Kidney glomerular epithelial cell (primary cell): ENCODE measurements at regions not wholly inside any gene's neighbourhood (a gene's known extent, or its start where the extent isn't known, plus 50 kb on each side); places are given as distances from the start of the nearest gene placed in this dataset.
"Not testable (repeated sequence)": the region's sequence is repeated elsewhere in the genome, so short reads cannot be mapped to it uniquely, and the experiment has no call there.

Source experiments
- DNase-seq: peaks from one replicate; lab custom pipeline; 2025; lab: John Stamatoyannopoulos, UW

DNA sequence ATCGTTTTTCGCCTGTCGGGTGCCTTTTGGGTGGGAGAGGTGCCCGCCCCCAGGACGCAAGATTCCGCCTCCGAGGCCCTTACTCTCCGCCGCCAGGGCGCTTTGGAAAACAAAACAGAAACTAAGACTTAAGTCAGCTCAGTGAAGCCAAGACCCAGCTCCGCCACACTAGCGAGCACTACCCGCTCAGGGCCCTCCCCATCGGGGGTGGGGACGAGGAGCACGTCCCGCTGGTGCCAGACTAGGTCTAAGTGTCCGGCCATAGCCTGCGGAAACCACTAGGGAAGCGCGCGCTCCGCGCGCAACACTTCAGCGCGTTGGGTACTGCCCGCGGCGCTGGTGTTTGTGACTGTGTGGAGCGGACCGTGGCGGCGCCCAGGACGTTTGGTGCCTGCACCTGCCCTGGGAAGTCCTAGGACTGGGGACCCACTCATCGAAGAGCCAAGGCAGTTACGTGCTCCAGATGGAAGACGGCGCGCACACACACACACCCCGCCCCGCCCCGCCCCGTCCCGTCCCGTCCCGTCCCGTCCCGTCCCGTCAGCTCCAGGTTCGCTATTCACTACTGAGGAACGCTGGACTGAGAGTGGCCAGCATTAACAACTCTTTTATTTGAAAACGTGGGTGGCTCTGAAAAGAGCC is 57.6 kb upstream of the BOLA1 start:
- DNase-seq = not testable (repeated sequence)

DNA sequence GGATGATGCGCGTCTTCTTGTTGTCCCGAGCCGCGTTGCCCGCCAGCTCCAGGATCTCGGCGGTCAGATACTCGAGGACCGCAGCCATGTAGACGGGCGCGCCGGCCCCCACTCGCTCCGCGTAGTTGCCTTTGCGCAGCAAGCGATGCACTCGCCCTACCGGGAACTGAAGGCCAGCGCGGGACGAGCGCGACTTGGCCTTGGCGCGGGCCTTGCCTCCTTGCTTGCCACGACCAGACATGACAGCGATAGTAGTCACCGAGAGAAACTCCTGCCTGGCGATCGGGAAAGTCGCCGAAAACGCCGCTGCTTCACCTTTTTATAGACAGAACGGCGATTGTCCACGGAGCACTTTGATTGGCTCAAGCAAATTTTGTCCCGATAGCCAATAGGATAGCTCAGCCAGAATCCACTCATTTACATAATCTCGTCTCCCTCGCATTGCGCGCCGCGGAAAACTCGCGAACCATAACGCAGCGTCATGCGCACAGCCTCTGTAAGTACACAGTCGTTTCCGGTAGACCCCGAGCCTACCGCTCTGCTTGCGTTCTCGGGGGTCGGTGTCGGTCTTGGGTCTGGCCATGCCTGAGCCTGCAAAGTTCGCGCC is 56.8 kb upstream of the BOLA1 start:
- DNase-seq = not testable (repeated sequence)

DNA sequence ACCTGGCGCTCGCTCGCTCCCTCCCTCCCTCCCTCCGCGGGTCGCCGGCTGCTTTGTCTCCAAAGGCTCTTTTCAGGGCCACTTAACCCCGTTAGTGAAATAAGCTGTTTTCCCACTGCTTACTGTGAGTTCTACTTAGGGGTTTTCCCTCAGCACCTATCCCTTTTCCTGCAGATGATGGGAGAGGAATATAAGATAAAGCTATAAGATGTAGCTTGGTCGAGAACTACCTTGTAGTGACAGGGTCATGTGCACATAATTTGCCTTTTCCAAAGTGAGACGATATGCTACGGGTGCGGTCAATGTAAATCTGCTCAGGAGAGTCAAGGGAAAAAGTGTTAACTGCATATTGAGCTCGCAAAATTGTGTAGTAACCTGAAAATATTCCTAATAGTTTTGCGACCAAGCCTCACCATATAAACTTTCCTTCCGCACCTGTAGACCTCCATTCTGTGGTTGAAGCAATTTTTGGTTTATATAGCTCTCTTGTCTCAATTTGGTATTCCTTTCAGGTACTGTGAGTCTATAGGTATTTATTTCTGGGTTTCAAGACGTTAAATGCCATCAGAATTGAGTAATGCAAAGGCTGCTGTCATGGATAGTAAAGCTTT is 55.8 kb upstream of the BOLA1 start:
- DNase-seq = no peak

DNA sequence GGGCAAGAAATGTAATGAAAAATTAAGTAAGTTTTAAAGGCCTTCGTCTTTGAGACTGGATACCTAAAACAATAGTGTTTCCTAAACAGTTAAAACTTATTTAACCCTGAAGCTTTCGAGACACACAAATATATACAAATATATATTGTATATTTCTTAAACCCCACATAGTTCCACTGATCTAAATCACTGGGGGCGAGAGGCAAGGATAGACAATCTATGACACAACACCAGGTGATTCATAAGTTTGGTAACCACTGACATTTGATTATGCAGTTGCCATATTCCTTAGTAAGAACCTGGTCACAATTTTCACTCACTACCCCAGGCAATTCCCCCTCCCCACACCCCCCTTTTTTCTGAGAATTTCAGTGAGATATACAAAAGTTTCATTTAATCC is 55.3 kb upstream of the BOLA1 start:
- DNase-seq = peak; percentile 63

DNA sequence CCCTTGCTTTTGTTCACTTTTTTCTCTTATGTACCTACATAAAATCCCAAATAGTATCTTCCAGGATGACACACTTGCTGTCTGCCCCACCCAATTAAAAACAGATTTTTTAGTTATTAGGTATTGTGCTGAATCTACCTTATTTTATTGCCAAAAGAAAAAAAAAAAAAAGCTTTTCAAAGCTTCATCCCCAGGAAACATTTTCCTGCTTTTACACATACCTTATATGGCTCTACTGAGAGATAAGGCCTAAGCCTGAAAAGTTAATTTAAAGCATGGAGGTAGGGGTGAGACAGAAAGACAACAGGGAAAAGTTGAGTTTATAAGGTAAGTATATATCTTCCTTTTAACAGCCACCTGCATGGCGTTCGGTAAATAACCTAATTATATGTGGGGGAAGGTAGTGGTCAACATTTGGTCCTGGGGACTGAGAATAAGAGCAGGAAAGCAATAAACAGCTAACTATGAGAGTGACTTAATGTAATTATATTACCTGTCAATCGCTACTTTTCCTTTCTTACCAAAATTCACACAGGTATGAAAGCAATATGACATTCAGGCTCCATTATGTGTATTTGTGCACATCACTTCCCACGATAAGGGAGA is 54.6 kb upstream of the BOLA1 start:
- no peak for DNase-seq

DNA sequence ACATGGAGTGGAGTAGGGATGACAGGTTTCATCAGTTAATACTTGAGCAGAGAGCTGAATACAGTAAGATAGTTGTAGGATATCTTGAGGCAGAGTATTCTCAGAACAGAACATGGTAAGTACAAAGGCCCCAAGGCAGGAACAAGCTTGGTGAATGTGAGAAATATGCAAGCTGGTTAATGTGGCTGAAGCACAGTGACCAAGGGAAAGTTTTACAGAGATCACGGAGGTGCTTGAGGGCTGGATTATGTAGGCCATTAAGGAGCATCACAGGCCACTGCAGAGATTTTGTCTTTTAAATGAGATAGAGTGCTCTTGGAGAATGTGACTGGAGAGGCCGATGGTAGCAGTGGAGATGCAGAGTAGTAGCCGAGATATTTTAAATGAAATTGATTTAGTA is 54.0 kb upstream of the BOLA1 start:
- no peak for DNase-seq

DNA sequence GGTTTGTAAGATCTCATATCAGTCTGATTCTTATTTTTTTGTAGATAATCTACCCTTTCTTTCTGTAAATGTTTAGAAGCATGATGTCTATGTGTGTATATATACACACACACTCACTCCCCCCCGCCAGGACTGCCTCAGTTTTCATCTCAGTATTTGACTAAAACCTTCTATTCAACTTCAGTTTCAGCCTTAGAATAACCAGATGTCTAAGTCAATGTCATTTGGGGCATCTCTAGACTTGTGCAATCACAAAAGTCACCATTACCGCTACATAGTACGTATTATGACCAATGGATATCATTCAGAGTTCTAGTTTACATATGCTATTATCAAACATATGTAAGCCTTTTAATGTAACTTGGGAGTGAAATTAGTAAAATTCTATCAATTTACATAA is 53.3 kb upstream of the BOLA1 start:
- no peak for DNase-seq

DNA sequence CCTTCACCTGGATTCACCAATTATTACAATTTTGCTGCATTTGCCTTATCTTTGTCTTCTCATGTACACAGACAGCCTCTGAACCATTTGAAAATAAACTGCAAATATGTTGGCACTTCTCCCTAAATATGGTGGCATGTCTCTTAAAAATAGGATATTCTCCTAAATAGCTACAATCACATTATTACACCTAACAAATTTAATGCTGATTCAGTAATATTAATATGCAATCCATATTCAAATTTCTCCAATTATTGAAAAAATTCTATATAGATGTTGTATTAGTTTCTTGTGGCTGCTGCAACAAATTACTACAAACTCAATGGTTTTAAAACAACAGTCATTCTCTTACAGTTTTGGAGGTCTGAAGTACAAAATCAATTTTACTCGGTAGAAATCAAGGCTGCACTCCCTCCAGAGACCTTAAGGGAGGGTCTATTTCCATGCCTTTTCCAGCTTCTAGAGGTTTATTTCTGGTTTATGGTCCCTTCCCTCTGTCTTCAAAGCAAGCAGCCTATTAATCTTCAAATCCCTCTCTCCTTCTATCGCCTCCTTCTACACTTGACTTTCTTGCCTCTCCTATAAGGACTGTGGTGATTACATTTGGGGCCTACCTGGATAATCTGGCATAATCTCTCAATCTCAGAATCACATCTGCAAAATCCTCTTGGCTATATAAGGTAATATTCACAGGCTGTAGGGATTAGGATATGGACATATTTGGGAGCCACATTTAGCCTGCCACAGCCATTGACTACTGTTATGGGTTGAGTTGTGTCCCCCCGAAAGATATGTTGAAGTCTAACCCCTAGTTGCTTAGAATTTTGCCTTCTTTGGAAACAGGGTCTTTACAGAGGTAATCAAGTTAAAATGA is 52.5 kb upstream of the BOLA1 start:
- no peak for DNase-seq

DNA sequence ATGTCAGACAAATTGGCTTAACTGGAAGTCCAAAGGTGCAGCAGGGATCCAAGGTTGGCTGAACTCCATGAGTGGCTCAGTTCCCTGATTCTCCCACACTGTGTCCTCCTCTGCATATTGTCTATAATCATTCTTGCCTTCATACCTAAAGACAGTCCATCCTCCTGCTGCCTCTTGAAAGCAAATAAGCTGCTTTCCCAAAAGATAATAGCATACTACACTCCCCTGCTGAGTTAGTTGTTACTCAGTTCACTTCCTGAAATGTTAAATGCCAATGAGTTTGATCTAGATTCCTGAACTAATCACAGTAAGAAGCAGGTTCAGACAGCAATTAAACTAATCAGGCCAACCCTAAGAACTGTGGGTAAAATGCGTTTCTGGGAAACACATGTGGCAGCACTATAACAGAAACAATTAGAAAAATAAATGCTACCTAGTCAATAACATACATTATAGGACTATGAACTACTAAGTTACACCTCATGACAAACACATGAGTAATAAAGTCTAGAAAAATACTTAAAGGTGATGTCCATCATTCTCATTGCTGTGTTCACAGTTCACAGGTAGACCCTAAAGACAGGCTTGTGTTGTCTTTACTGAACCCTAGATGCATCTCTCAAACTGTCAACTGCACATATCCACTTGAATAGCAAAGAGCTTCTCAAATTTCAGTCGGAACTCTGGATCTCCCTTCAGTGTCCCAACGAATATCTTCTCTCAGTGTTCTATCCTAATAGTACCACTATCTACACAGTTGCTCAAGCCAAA is 50.8 kb upstream of the BOLA1 start:
- no peak for DNase-seq

DNA sequence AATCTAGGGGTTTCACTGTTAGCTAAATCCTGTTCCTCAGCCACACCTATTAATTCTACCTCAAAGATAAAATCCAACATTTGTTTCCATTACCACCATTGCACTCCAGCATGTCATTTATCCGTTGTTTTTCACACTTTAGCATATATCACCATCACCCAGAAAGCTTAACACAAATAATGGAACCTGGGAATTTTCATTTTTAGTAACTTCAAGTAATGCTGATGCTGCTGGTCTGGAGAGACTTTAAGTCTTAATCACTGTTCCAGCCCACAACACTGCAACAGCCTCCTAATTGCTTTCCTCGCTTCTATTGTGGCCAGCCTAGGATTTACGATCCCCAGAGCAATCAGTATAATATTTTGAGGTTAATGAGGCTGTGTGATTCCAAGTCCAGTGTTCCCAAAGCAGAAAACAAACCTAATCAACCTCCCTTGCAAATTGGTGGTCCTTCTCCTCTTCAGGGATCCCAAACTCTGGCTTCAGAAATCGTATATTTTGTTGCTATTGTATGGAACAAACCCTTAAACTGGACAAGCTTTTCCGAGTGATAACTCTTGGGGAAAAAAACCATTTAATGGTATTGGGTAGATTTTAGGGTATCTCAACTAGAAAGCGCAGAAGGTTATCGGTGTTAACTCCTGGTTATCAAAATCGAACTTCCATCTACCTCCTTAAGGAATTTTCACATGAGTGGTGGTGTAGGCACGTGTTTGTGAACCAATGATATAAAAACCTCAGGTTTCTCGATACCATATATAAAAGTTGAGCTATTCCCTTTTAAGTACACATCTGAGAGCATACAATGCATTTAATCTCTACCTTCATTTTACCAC is 50.0 kb upstream of the BOLA1 start:
- DNase-seq = no peak
